Cardiac fibroblast (primary cell): ENCODE measurements at regions not wholly inside any gene's neighbourhood (a gene's known extent, or its start where the extent isn't known, plus 50 kb on each side); places are given as distances from the start of the nearest gene placed in this dataset.
"Not testable (repeated sequence)": the region's sequence is repeated elsewhere in the genome, so short reads cannot be mapped to it uniquely, and the experiment has no call there.

ENCODE experiments used
- DNase-seq, 2 donors: peaks; one replicate each; pipeline versions ENCODE4 v3.0.0 to v3.0.0-alpha.2; 2010; ENCODE audit warnings: low read depth in 2 of 2
- H3K4me3 ChIP-seq, 2 donors: replicated peaks in 1 of 2; 1 replicate in 1 of 2; 2 replicates in 1 of 2; pipeline ENCODE4 v1.5.1; 2011; ENCODE audit warnings: low read depth in 2 of 2, low read length in 2 of 2, mild to moderate bottlenecking in 2 of 2, moderate library complexity in 1 of 2
- TF ChIP-seq, protein P1 (sequence below): IDR thresholded peaks from one replicate; pipeline ENCODE4 v1.5.1; 2011; ENCODE audit warnings: low read depth, mild to moderate bottlenecking, low read length, inconsistent platforms

DNA sequence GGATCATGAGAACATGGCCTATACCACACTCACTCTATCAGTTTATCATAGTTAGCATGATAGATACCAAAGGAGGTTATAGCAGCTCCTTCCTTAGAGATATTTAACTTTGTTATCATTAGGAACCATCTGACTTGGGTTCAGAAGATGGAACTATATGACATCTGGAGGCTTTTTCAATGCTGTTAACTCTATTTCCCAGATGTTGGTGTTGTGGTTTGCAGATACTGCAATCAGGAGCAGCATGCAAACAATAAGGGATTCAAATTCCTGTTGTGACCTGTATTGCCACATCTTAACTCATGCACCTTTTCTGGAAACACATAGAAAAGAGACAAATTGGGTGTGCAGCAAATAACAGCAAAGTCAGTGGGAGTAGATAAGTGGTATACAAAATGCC is 201.7 kb downstream of the NNT start:
- no peak for DNase-seq

DNA sequence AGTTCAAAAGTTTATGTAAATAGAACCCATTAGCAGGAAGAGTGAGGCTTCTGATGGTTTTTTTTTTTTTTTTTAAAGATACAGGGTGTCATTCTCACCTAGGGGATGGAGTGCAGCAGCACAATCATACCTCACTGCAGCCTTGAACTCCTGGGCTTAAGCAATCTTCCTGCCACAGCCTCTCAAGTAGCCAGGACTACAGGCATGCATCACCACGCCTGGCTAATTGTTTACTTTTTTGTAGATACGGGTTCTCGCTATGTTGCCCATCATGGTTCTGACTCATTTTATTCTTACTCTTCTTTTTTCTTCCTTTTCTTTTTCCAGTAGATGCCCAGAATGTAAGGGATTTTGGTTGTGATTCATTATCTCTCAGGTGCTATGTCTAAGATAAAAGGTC is 201.1 kb downstream of the NNT start:
- H3K4me3 ChIP-seq: no peak overlapping the region
- TF ChIP-seq, protein P1, sequence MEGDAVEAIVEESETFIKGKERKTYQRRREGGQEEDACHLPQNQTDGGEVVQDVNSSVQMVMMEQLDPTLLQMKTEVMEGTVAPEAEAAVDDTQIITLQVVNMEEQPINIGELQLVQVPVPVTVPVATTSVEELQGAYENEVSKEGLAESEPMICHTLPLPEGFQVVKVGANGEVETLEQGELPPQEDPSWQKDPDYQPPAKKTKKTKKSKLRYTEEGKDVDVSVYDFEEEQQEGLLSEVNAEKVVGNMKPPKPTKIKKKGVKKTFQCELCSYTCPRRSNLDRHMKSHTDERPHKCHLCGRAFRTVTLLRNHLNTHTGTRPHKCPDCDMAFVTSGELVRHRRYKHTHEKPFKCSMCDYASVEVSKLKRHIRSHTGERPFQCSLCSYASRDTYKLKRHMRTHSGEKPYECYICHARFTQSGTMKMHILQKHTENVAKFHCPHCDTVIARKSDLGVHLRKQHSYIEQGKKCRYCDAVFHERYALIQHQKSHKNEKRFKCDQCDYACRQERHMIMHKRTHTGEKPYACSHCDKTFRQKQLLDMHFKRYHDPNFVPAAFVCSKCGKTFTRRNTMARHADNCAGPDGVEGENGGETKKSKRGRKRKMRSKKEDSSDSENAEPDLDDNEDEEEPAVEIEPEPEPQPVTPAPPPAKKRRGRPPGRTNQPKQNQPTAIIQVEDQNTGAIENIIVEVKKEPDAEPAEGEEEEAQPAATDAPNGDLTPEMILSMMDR: no peak
- peak in 1 of 2 donors; percentile 6 for DNase-seq

More for the DNA sequence above, 201.7 kb downstream of the NNT start:
- TF ChIP-seq, protein P1: no peak
- H3K4me3 ChIP-seq: no peak overlapping the region

DNA sequence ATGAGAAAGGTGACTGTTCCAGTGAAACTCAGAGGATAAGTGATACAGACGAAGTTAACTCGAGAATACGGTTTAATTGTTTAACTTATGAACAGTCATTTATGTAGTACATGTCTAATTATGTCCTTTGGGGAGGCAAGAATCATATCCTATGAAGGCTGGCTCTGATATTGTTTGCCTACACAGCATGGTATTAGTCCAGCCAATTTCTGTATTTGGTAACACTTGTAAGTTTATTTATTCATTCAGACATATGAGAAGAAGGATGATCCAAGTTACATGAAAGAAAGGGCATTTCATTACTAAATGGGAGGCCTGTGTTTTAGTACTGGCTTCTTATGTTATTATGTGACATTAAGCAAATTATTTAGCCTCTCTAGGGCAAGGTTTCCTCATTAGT is 199.7 kb downstream of the NNT start:
- DNase-seq: no peak
- no peak overlapping the region for H3K4me3 ChIP-seq
- TF ChIP-seq, protein P1: no peak

DNA sequence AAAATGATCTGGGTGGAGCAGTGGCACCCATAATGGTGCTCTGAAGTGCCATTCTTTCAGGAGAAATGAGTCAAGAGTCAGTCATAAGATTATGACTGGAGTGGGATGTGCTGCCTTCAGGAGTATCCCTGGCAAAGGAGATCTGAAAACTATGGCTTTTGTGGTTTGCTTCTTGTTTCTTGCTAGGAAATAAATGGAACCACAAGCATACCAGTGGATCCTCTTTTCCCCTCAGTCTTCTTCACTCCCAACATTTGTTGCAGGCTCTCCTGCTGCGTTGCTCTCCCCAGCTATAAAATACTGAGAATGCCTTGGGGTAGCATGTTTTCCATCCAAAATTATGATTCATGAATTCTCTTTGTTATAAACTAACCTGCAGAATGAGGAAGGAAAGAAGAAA is 199.1 kb downstream of the NNT start:
- TF ChIP-seq, protein P1: no peak
- no peak overlapping the region for H3K4me3 ChIP-seq
- DNase-seq: peak; percentile 12 to 53

DNA sequence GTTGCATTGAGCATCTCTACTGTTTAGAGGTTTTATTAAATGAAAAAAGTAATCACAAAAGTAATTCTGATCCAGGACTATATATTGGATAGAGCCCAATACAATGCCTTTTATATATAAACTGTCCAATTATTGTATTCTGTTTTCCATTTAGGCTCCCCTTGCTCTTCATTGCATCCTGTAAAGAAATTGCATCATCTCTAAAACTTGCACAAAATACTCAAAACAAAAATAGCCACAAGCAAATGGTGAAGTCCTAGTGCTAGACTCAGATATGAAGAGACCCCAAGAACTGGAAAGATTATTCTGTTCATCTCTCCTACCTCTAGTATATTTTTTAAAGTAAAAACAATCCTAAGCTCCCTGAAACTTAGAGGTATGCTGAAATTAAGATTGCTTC is 195.8 kb downstream of the NNT start:
- DNase-seq: no peak
- no peak overlapping the region for H3K4me3 ChIP-seq
- TF ChIP-seq, protein P1: no peak

DNA sequence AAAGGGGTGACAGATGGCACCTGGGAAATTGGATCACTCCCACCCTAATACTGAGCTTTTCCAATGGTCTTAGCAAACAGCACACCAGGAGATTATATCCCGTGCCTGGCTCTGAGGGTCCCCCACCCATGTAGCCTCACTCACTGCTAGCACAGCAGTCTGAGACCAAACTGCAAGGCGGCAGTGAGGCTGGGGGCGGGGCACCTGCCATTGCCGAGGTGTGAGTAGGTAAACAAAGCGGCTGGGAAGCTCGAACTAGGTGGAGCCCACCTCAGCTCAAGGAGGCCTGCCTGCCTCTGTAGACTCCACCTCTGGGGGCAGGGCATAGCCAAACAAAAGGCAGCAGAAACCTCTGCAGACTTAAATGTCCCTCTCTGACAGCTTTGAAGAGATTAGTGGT is 188.9 kb downstream of the NNT start:
- DNase-seq, H3K4me3 ChIP-seq: not testable (repeated sequence)

DNA sequence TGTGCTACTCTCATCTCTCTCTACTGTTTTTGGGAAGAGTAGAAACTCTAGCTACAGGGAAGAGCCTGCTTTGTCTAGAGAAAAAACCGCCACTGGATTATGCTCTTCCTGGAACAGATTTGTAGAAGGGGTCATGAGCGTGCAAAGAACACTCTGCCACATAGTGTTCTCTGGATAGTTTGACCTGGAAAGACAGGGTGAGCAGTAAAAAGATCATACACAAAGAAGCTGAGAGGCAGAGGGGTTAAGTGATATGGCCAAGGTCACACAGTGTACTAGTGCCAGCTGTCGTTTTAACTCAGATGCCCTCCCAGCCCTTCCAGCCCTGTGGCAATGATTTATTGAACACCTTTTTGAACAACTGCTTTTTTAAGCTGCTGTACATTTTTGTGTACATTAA is 182.2 kb downstream of the NNT start:
- DNase-seq: no peak
- TF ChIP-seq, protein P1: no peak

More for the DNA sequence above, 182.2 kb downstream of the NNT start:
- H3K4me3 ChIP-seq: no peak overlapping the region
